ENCODE measurements at regions not wholly inside any gene's neighbourhood (a gene's known extent, or its start where the extent isn't known, plus 50 kb on each side); places are given as distances from the start of the nearest gene placed in this dataset.
A peak's percentile ranks its signal among the peaks of the same experiment; 100 is the strongest.
"Not testable (repeated sequence)": the region's sequence is repeated elsewhere in the genome, so short reads cannot be mapped to it uniquely, and the experiment has no call there.

GRCh38 chr2:21332993-21333625 lies 209.3 kb downstream of the TDRD15 start:
- no peak for DNase-seq (ENCODE audit: low spot score)

- no peak for DNase-seq (ENCODE audit: low spot score)
These were observed 209.9 kb downstream of the TDRD15 start for GRCh38 chr2:21333684-21334083.

- no peak for DNase-seq (ENCODE audit: low spot score)
These were observed 223.2 kb downstream of the TDRD15 start for GRCh38 chr2:21346984-21347383.

GRCh38 chr2:21353879-21354679 lies 230.3 kb downstream of the TDRD15 start:
- no peak for DNase-seq (ENCODE audit: low spot score)

- DNase-seq (ENCODE audit: low spot score) = no peak
These were observed 232.5 kb downstream of the TDRD15 start for GRCh38 chr2:21356086-21356856.

GRCh38 chr2:21356857-21357255 lies 233.1 kb downstream of the TDRD15 start:
- DNase-seq (ENCODE audit: low spot score) = no peak

GRCh38 chr2:21358976-21359375 lies 235.2 kb downstream of the TDRD15 start:
- no peak for DNase-seq (ENCODE audit: low spot score)

- no peak for DNase-seq (ENCODE audit: low spot score)
These were observed 237.6 kb downstream of the TDRD15 start for GRCh38 chr2:21361384-21361783.

GRCh38 chr2:21361957-21362486 lies 238.3 kb downstream of the TDRD15 start:
- DNase-seq (ENCODE audit: low spot score) = no peak

- DNase-seq (ENCODE audit: low spot score) = no peak
These were observed 239.6 kb downstream of the TDRD15 start for GRCh38 chr2:21363364-21363763.

GRCh38 chr2:21367421-21367820 lies 243.7 kb downstream of the TDRD15 start:
- no peak for DNase-seq (ENCODE audit: low spot score)

GRCh38 chr2:21369787-21370186 lies 246.0 kb downstream of the TDRD15 start:
- no peak for DNase-seq (ENCODE audit: low spot score)

- DNase-seq (ENCODE audit: low spot score) = no peak
These were observed 247.8 kb downstream of the TDRD15 start for GRCh38 chr2:21371499-21372003.

GRCh38 chr2:21372654-21373053 lies 248.9 kb downstream of the TDRD15 start:
- peak; percentile 71 for DNase-seq (ENCODE audit: low spot score)

- DNase-seq (ENCODE audit: low spot score) = peak; percentile 32
These were observed 253.1 kb downstream of the TDRD15 start for GRCh38 chr2:21376864-21377263.

GRCh38 chr2:21379140-21379539 lies 255.4 kb downstream of the TDRD15 start:
- no peak for DNase-seq (ENCODE audit: low spot score)

GRCh38 chr2:21379668-21380067 lies 255.9 kb downstream of the TDRD15 start:
- DNase-seq (ENCODE audit: low spot score) = not testable (repeated sequence)

- peak; percentile 94 for DNase-seq (ENCODE audit: low spot score)
These were observed 257.7 kb downstream of the TDRD15 start for GRCh38 chr2:21381421-21381820.

- peak; percentile 93 for DNase-seq (ENCODE audit: low spot score)
These were observed 259.1 kb downstream of the TDRD15 start for GRCh38 chr2:21382701-21383520.

- no peak for DNase-seq (ENCODE audit: low spot score)
These were observed 262.9 kb downstream of the TDRD15 start for GRCh38 chr2:21386666-21387065.

- no peak for DNase-seq (ENCODE audit: low spot score)
These were observed 268.9 kb downstream of the TDRD15 start for GRCh38 chr2:21392649-21393048.
